ENCODE measurements at regions not wholly inside any gene's neighbourhood (a gene's known extent, or its start where the extent isn't known, plus 50 kb on each side); places are given as distances from the start of the nearest gene placed in this dataset.

- no peak overlapping the region for H3K27ac ChIP-seq (ENCODE audit: insufficient read depth, low read length, poor library complexity, severe bottlenecking)
- no peaks in the 10 kb centered on the region for H3K4me1 ChIP-seq (ENCODE audit: control insufficient read depth, insufficient read depth, low read length, poor library complexity, severe bottlenecking)
- no peak for DNase-seq
- H3K27me3 ChIP-seq (replicated peaks; ENCODE audit: control insufficient read depth, insufficient read depth, low read length, poor library complexity, severe bottlenecking), result no peaks in the 10 kb centered on the region
- H3K4me3 ChIP-seq (ENCODE audit: insufficient read depth, low read depth, low read length, poor library complexity, severe bottlenecking), result no peak overlapping the region
- H3K36me3 ChIP-seq (ENCODE audit: control insufficient read depth, insufficient read depth, low read length), result no peaks in the 10 kb centered on the region
- H3K9me3 ChIP-seq (ENCODE audit: control insufficient read depth, low read length), result no peaks in the 10 kb centered on the region
Measured at GRCh38 chr21:29396951-29397455, 98.3 kb downstream of the BACH1 start.

- no peaks in the 10 kb centered on the region for H3K9me3 ChIP-seq (ENCODE audit: control insufficient read depth, low read length)
- H3K4me1 ChIP-seq (ENCODE audit: control insufficient read depth, insufficient read depth, low read length, poor library complexity, severe bottlenecking), result no peaks in the 10 kb centered on the region
- no peak overlapping the region for H3K27ac ChIP-seq (ENCODE audit: insufficient read depth, low read length, poor library complexity, severe bottlenecking)
- no peaks in the 10 kb centered on the region for H3K27me3 ChIP-seq (replicated peaks; ENCODE audit: control insufficient read depth, insufficient read depth, low read length, poor library complexity, severe bottlenecking)
- DNase-seq, result no peak
- H3K4me3 ChIP-seq (ENCODE audit: insufficient read depth, low read depth, low read length, poor library complexity, severe bottlenecking), result no peak overlapping the region
- no peaks in the 10 kb centered on the region for H3K36me3 ChIP-seq (ENCODE audit: control insufficient read depth, insufficient read depth, low read length)
Measured at GRCh38 chr21:29403301-29403700, 104.6 kb downstream of the BACH1 start.

DNA sequence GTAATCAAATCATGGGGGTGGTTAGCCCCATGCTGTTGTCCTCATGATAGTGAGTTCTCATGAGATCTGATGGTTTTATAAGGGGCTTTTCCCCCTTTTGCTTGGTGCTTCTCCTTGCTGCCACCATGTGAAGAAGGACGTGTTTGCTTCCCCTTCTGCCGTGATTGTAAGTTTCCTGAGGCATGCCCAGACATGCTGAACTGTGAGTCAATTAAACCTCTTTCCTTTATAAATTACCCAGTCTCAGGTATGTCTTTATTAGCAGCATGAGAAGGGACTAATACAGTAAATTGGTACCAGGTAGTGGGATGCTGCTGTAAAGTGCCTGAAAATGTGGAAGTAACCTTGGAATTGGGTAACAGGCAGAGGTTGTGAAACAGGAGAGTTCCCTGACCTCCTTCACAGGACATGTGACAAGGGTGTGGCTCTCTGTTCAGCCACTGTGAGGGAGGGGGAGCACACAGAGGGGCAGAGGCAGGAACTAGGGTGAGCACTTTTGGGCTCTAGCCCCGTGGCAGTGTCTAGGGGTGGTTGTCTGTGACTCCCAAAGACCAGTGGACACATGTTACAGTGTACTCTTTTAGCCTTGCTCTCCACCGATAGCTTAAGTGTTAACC, 105.3 kb downstream of the BACH1 start:
- Histone ChIP-seq H3K27me3 (replicated peaks; ENCODE audit: control insufficient read depth, insufficient read depth, low read length, poor library complexity, severe bottlenecking) (no peaks in the 10 kb centered on the region), H3K4me1 (ENCODE audit: control insufficient read depth, insufficient read depth, low read length, poor library complexity, severe bottlenecking) (no peaks in the 10 kb centered on the region), H3K36me3 (ENCODE audit: control insufficient read depth, insufficient read depth, low read length) (no peaks in the 10 kb centered on the region), H3K9me3 (ENCODE audit: control insufficient read depth, low read length) (no peaks in the 10 kb centered on the region), H3K4me3 (ENCODE audit: insufficient read depth, low read depth, low read length, poor library complexity, severe bottlenecking) (no peak overlapping the region), H3K27ac (ENCODE audit: insufficient read depth, low read length, poor library complexity, severe bottlenecking) (no peak overlapping the region)
- DNase-seq, result no peak

DNA sequence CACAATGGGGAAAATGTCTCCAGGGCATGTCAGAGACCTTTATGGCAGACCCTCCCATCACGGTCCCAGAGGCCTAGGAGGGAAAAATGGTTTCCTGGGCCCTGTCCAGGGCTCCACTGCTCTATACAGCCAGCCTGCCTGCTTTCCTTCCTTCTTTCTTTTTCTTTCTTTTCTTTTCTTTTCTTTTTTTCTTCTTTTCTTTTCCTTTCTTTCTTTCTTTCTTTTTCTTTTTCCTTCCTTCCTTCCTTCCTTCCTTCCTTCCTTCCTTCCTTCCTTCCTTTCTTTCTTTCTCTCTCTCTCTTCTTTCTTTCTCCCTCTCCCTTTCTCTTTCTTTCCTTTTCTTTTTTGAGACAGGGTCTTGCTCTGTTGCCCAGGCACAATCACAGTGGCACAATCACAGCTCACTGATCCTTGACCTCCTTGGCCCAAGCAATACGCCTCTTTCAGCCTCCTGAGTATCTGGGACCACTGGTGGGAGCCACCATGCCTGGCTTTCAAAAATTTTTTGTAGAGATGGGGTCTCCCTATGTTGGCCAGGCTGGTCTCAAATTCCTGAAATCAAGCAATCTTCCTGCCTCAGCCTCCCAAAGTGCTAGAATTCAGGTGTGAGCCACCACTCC, 106.9 kb downstream of the BACH1 start:
- no peak for DNase-seq

DNA sequence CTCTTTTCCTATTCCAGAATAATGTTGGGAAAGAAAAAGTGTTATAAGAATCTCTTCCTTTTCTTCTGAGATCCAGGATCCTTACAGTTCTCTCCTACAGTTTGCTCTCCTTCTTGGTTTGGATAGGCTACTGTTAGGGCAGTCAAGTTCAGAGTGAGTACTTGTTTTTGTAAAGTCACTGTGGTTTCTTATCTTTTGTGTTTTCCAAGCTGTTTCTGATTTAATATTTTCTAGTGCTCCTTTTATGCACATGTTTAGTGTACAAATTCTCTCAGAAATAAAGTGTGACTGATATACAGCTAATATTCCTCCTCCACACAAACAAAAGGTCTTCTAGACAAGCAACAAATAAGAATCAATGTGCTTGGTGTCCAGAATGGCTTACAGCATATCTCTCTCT, 107.7 kb downstream of the BACH1 start:
- Histone ChIP-seq H3K4me3 (ENCODE audit: insufficient read depth, low read depth, low read length, poor library complexity, severe bottlenecking) (no peak overlapping the region), H3K27me3 (replicated peaks; ENCODE audit: control insufficient read depth, insufficient read depth, low read length, poor library complexity, severe bottlenecking) (no peaks in the 10 kb centered on the region), H3K27ac (ENCODE audit: insufficient read depth, low read length, poor library complexity, severe bottlenecking) (no peak overlapping the region), H3K4me1 (ENCODE audit: control insufficient read depth, insufficient read depth, low read length, poor library complexity, severe bottlenecking) (no peaks in the 10 kb centered on the region), H3K9me3 (ENCODE audit: control insufficient read depth, low read length) (no peaks in the 10 kb centered on the region), H3K36me3 (ENCODE audit: control insufficient read depth, insufficient read depth, low read length) (no peaks in the 10 kb centered on the region)
- DNase-seq, result no peak

More for the DNA sequence above, 106.9 kb downstream of the BACH1 start:
- no peaks in the 10 kb centered on the region for H3K27me3 ChIP-seq (replicated peaks; ENCODE audit: control insufficient read depth, insufficient read depth, low read length, poor library complexity, severe bottlenecking)
- H3K27ac ChIP-seq (ENCODE audit: insufficient read depth, low read length, poor library complexity, severe bottlenecking), result no peak overlapping the region
- H3K36me3 ChIP-seq (ENCODE audit: control insufficient read depth, insufficient read depth, low read length), result no peaks in the 10 kb centered on the region
- no peaks in the 10 kb centered on the region for H3K4me1 ChIP-seq (ENCODE audit: control insufficient read depth, insufficient read depth, low read length, poor library complexity, severe bottlenecking)
- H3K9me3 ChIP-seq (ENCODE audit: control insufficient read depth, low read length), result no peaks in the 10 kb centered on the region
- no peak overlapping the region for H3K4me3 ChIP-seq (ENCODE audit: insufficient read depth, low read depth, low read length, poor library complexity, severe bottlenecking)

GRCh38 chr21:29407571-29407970, 108.8 kb downstream of the BACH1 start:
- H3K9me3 ChIP-seq (ENCODE audit: control insufficient read depth, low read length), result no peaks in the 10 kb centered on the region
- no peak for DNase-seq
- no peaks in the 10 kb centered on the region for H3K36me3 ChIP-seq (ENCODE audit: control insufficient read depth, insufficient read depth, low read length)
- no peaks in the 10 kb centered on the region for H3K27me3 ChIP-seq (replicated peaks; ENCODE audit: control insufficient read depth, insufficient read depth, low read length, poor library complexity, severe bottlenecking)
- no peak overlapping the region for H3K4me3 ChIP-seq (ENCODE audit: insufficient read depth, low read depth, low read length, poor library complexity, severe bottlenecking)
- no peak overlapping the region for H3K27ac ChIP-seq (ENCODE audit: insufficient read depth, low read length, poor library complexity, severe bottlenecking)
- H3K4me1 ChIP-seq (ENCODE audit: control insufficient read depth, insufficient read depth, low read length, poor library complexity, severe bottlenecking), result no peaks in the 10 kb centered on the region

GRCh38 chr21:29413683-29414082, 115.0 kb downstream of the BACH1 start:
- no peaks in the 10 kb centered on the region for H3K4me1 ChIP-seq (ENCODE audit: control insufficient read depth, insufficient read depth, low read length, poor library complexity, severe bottlenecking)
- H3K27ac ChIP-seq (ENCODE audit: insufficient read depth, low read length, poor library complexity, severe bottlenecking), result no peak overlapping the region
- H3K4me3 ChIP-seq (ENCODE audit: insufficient read depth, low read depth, low read length, poor library complexity, severe bottlenecking), result no peak overlapping the region
- no peaks in the 10 kb centered on the region for H3K27me3 ChIP-seq (replicated peaks; ENCODE audit: control insufficient read depth, insufficient read depth, low read length, poor library complexity, severe bottlenecking)
- no peaks in the 10 kb centered on the region for H3K9me3 ChIP-seq (ENCODE audit: control insufficient read depth, low read length)
- DNase-seq, result no peak
- H3K36me3 ChIP-seq (ENCODE audit: control insufficient read depth, insufficient read depth, low read length), result no peaks in the 10 kb centered on the region

DNA sequence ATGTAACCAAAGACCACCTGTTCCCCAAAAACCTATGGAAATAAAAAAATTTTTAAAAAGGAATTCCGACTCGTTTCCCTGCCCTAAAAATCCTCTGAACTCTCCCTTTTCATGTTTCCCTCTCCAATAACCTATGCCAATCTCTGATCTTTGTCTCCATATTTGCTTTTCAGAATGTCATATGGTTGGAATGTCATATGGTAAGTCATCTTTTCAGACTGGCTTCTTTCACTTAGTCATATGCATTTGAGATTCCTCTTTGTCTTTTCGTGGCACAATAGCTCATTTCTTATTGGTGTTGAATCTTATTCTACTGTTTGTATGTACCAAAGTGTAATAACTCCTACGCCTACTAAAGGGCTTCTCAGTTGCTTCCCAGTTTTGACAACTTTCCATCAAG, 117.5 kb downstream of the BACH1 start:
- no peak for DNase-seq
- Histone ChIP-seq H3K27ac (ENCODE audit: insufficient read depth, low read length, poor library complexity, severe bottlenecking) (no peak overlapping the region), H3K4me3 (ENCODE audit: insufficient read depth, low read depth, low read length, poor library complexity, severe bottlenecking) (no peak overlapping the region), H3K4me1 (ENCODE audit: control insufficient read depth, insufficient read depth, low read length, poor library complexity, severe bottlenecking) (no peaks in the 10 kb centered on the region), H3K36me3 (ENCODE audit: control insufficient read depth, insufficient read depth, low read length) (no peaks in the 10 kb centered on the region), H3K9me3 (ENCODE audit: control insufficient read depth, low read length) (no peaks in the 10 kb centered on the region), H3K27me3 (replicated peaks; ENCODE audit: control insufficient read depth, insufficient read depth, low read length, poor library complexity, severe bottlenecking) (no peaks in the 10 kb centered on the region)

- Histone ChIP-seq H3K36me3 (ENCODE audit: control insufficient read depth, insufficient read depth, low read length) (no peaks in the 10 kb centered on the region), H3K4me3 (ENCODE audit: insufficient read depth, low read depth, low read length, poor library complexity, severe bottlenecking) (no peak overlapping the region), H3K9me3 (ENCODE audit: control insufficient read depth, low read length) (no peaks in the 10 kb centered on the region), H3K27me3 (replicated peaks; ENCODE audit: control insufficient read depth, insufficient read depth, low read length, poor library complexity, severe bottlenecking) (no peaks in the 10 kb centered on the region), H3K4me1 (ENCODE audit: control insufficient read depth, insufficient read depth, low read length, poor library complexity, severe bottlenecking) (no peaks in the 10 kb centered on the region), H3K27ac (ENCODE audit: insufficient read depth, low read length, poor library complexity, severe bottlenecking) (no peak overlapping the region)
- no peak for DNase-seq
Measured at GRCh38 chr21:29418813-29419212, 120.1 kb downstream of the BACH1 start.

DNA sequence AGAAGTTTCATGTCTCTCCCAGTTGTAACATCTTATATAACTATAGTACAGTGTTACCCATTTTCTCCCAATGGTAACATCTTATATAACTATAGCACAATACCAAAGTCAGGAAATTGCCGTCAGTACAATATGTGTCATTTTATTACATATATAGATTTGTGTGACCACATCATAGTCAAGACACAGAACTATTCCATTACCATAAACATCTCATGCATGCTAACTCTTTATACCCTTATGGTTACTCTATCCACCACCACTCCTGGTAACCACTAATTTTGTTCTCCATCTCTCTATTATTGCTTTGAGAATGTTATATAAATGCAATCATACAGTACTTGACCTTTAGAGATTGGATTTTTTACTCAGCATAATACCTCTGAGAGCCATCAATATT, 120.7 kb downstream of the BACH1 start:
- Histone ChIP-seq H3K36me3 (ENCODE audit: control insufficient read depth, insufficient read depth, low read length) (no peaks in the 10 kb centered on the region), H3K4me3 (ENCODE audit: insufficient read depth, low read depth, low read length, poor library complexity, severe bottlenecking) (no peak overlapping the region), H3K27me3 (replicated peaks; ENCODE audit: control insufficient read depth, insufficient read depth, low read length, poor library complexity, severe bottlenecking) (no peaks in the 10 kb centered on the region), H3K27ac (ENCODE audit: insufficient read depth, low read length, poor library complexity, severe bottlenecking) (no peak overlapping the region), H3K9me3 (ENCODE audit: control insufficient read depth, low read length) (no peaks in the 10 kb centered on the region), H3K4me1 (ENCODE audit: control insufficient read depth, insufficient read depth, low read length, poor library complexity, severe bottlenecking) (no peaks in the 10 kb centered on the region)
- DNase-seq, result no peak
